Renal cortical epithelial cell (primary cell): ENCODE measurements at regions not wholly inside any gene's neighbourhood (a gene's known extent, or its start where the extent isn't known, plus 50 kb on each side); places are given as distances from the start of the nearest gene placed in this dataset.
A peak's percentile ranks its signal among the peaks of the same experiment; 100 is the strongest.

Source experiments
- DNase-seq: peaks from one replicate; pipeline ENCODE4 v3.0.0-alpha.2; 2011; ENCODE audit warnings: low read depth

- DNase-seq: no peak
Measured at GRCh38 chr10:131771634-131772358, 129.0 kb upstream of the PPP2R2D start.

GRCh38 chr10:131772441-131772840 is 128.4 kb upstream of the PPP2R2D start:
- DNase-seq: no peak

- DNase-seq: no peak
Measured at GRCh38 chr10:131773370-131774343, 127.2 kb upstream of the PPP2R2D start.

GRCh38 chr10:131774681-131775085 is 126.1 kb upstream of the PPP2R2D start:
- no peak for DNase-seq

GRCh38 chr10:131775433-131775832 is 125.4 kb upstream of the PPP2R2D start:
- DNase-seq: no peak

- no peak for DNase-seq
Measured at GRCh38 chr10:131775833-131776232, 125.0 kb upstream of the PPP2R2D start.

- no peak for DNase-seq
Measured at GRCh38 chr10:131776496-131776895, 124.3 kb upstream of the PPP2R2D start.

- no peak for DNase-seq
Measured at GRCh38 chr10:131777162-131777561, 123.6 kb upstream of the PPP2R2D start.

- DNase-seq: no peak
Measured at GRCh38 chr10:131777921-131778320, 122.9 kb upstream of the PPP2R2D start.

GRCh38 chr10:131778385-131778784 is 122.4 kb upstream of the PPP2R2D start:
- DNase-seq: no peak

- no peak for DNase-seq
Measured at GRCh38 chr10:131778842-131779241, 122.0 kb upstream of the PPP2R2D start.

GRCh38 chr10:131779661-131780394 is 121.0 kb upstream of the PPP2R2D start:
- no peak for DNase-seq

GRCh38 chr10:131781076-131781475 is 119.7 kb upstream of the PPP2R2D start:
- no peak for DNase-seq

- DNase-seq: no peak
Measured at GRCh38 chr10:131781791-131782190, 119.0 kb upstream of the PPP2R2D start.

GRCh38 chr10:131784363-131785120 is 116.3 kb upstream of the PPP2R2D start:
- DNase-seq: no peak

GRCh38 chr10:131785121-131785460 is 115.7 kb upstream of the PPP2R2D start:
- no peak for DNase-seq

- peak; percentile 29 for DNase-seq
Measured at GRCh38 chr10:131786756-131787605, 113.8 kb upstream of the PPP2R2D start.

GRCh38 chr10:131787961-131788360 is 112.8 kb upstream of the PPP2R2D start:
- no peak for DNase-seq

- no peak for DNase-seq
Measured at GRCh38 chr10:131788386-131788785, 112.4 kb upstream of the PPP2R2D start.

GRCh38 chr10:131789516-131789915 is 111.3 kb upstream of the PPP2R2D start:
- no peak for DNase-seq

GRCh38 chr10:131790021-131790420 is 110.8 kb upstream of the PPP2R2D start:
- DNase-seq: no peak
